MV-4-11 (cell line): ENCODE measurements at regions not wholly inside any gene's neighbourhood (a gene's known extent, or its start where the extent isn't known, plus 50 kb on each side); places are given as distances from the start of the nearest gene placed in this dataset.
A peak's percentile ranks its signal among the peaks of the same experiment; 100 is the strongest.

Experiments used
- DNase-seq: peaks from one replicate; lab custom pipeline; 2025; lab: John Stamatoyannopoulos, UW

DNA sequence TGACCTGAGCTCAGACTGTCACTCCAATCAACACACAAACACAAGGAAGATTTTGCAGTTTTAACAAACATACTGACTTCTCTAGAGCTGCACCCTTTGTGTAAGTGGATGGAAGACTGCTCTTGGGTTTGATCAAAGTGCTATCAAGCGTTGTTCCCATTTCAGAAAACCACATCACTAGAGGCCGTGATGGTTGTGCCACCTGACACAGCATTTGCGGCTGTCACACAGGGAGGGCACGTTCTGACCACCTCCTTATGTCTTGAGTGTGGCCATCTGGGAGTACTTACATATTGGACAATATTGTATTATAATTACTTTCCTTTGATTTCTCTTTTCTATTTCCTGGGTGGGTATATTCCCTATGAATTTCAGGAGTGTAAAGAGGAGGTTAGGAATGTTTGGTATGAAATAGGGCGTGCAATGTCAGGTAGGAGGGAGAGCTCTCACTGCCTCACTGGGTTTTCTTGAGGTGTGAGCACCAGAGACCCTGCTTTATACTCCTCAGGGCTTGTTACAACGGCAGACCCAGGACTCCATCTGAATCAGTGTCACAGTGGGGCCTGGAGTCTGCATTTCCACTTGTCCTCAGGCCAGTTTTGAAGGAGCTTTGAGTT, 74.3 kb downstream of the SYNE3 start:
- DNase-seq = no peak

DNA sequence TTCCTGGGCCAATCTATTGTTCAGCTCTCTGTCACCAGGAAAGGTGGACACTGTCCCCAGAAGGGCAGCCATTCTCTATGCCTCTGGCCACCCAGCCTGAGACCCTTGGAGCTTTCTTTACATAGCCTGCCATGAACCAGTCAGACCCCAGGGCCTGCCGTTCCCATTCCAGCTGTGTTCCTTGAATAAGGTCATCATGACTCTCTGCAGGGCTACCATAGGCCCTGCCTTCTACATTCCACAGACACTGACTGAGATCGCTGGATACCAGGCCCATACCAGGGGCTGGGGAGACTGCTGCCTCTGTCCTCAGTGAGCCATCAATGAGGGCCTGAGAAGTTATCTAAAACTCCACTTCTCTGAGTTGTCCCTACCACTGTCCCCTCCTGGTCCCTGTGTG, 75.5 kb downstream of the SYNE3 start:
- DNase-seq = no peak

DNA sequence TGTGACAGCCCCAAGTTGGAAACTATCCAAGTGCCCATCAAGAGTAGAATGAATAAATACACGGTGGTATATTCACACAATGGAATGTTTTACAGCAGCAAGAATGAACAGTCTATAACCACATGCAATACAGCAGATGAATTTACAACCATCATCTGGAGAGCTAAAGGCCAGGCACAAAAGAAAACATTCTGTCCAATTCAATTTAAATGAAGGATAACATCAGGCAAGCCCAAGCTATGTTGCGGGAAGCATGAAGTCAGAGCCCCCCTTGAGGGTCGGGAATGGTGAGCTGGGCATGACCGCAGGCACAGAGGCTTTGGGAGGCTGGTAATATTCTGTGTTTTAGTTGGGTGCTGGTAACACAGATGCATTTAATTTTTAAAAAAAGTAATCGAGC, 76.0 kb downstream of the SYNE3 start:
- DNase-seq = no peak

DNA sequence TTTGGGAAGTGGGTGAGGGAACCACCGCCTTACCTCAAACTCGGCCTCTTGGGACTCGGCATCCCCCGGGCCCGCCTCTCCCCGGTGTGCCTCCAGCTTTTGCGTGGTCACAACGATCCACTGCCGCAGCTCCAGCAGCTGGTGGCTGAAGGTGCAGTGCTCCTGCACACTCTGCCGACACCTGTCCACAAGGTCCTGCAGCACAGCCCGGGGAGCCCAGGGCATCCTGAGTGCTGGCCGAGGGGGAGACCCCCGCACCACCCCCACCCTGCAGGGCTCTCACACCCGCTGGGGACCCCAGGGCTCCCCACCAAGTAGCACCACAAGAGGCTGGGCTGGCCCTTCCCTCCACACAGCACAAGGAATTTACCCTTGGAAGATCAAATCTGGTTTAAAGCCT, 76.6 kb downstream of the SYNE3 start:
- no peak for DNase-seq

DNA sequence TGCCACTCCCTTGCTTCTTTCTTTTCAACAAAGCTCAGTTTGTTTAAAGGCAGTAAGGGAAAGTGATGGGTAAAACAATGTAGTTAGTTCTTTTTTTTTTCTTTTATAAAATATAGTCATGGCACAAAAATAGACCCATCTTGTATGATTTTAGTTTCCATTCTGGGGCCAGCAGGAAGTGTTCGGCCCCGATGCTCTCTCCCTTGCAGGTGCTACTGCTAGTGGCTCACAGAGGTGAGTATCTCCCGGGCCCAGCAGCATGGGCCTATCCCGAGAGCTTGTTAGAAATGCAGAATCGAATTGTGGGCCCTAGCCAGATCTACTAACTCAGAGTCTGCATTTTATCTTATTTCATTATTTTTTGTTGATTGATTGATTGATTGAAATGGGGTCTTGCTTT, 78.7 kb downstream of the SYNE3 start:
- DNase-seq = no peak

DNA sequence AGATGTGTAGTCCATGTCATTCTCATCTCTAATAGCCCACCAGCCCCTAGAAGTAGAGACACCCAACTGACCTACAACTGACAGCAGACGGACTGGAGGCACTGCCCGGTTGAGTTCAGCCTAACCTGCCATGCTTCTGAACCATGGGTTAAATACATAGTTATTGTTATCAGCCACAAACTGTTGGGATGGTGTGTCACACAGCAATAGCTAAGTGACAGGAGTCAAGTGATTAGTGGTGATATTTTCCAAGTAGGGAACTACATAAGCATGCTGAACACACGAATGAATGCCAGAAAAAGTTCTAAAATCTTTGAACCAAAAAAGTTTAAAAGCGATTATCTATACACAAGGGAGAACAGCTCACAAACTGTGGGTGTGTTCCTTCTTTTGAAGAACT, 80.1 kb downstream of the SYNE3 start:
- DNase-seq = no peak

DNA sequence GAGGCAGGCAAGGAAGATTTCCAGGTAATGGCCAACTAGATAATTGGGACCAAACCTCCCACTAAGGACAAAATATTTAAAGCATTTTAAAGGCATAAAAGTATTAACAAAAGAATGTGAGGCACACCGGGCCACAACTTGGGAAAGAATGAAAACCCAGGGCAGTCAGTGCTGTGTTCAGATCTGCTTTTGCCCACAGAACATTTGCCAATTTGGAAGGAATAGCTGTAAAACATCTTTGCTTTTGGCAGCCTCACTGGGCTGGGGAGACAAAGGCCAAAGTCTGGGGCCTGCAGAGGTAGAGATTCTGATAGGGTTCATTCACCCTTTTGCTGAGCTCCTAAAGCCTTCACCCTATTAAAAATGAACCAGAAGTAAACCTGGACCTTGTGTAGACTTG, 82.3 kb downstream of the SYNE3 start:
- no peak for DNase-seq

DNA sequence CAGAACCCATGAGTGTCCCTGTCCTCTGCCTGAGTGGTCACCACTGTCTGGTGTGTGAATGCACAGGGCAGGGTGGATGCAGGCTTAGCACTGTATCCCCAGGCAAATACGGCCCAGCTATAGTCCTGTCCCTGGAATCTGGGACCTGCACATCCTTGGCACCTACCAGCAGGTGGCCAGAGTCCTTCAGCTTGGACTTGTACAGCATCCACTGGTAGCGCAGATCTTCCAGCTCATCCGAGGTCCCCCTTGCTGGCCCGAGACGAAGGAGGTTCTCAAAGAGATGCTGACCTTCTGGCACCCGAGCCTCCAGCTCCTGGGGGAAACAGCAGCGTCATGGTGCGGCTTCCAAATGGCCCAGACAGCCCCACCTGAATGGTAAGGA, 83.4 kb downstream of the SYNE3 start:
- no peak for DNase-seq

DNA sequence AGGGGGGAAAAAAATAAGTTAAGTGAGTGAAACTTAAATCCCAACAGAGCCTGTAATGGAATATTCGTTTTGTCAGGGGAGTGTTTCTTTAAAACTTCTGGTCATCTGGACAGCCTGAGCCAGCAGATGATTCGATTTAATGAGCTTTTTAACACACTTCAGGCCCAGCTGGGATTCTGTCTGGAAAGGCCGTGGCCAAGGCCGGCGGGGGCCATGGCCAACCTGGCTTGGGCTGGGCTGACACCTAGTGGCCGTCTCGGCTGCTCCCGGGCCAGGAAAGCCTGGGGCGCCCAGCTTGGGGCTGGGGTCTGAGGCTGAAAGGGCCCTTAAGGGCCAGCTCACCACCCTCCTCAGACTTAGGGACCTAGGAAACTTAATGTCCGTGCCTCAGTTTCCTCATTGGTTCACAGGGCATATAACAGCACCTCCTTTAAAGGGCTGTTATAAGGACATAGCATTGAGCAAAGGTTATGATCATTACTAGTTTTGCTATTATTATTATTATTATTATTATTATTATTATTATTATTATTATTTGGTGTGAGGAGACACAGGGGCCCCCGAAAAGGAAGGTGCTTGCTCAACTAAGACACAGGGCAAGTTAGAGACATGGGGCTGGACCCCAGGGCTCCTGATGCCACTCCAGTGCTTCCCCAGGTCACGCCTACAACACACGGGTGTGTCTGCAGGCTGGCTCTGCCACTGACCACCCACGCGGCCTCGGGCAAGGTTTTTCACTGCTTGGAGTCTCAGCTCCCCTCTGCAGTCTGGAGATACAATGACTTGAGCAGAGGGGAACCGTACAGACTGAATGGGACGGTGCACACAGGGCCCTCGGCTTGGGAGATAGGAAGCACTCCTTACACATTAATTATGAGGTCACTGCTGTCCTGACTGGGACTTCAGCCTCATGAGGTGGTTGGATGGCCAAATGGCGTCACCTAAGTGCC, 84.0 kb downstream of the SYNE3 start:
- no peak for DNase-seq

DNA sequence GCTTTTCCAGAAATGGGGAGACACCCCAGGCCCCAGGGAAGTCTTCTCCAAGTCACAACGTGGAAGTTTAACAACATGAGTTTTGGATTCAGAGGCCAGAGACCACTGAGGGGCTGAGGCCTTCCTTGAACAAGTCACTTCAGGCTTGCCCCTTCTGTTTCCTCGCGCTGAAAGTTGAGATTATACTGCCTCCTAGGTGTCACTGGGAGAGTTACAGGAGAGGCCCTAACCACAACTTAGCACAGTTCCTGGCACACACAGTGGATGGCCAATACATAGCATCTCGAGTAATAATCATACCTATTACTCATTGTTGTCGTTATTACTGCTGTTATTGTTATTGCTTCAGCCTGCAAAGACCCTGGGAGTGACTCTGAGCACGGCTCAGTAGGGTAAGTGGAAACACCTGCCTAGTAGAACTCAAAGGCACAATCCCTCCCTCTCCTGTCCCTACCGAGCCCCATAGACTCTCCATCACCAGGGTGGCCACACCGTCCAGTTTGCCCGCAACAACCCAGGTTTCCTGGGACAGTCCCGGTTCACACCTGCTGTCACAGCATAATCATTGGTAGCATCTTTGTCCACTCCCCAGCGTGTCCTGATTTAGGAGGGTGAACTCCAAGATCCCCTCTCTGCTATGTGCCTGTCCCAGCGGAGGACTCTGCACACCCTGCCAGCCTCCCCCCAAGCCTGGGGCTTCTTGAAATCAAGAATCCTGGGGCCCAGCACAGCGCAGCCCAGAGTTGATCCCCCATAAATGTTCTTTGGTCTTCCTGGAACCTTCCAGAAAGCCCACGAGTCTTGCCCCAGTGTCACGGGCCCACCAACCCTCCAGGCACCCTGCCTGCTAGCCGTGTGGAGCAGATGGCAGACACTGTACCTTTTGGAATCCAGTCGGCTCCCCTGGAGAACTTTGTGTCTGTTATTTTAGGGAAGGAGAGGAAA, 85.0 kb downstream of the SYNE3 start:
- no peak for DNase-seq

DNA sequence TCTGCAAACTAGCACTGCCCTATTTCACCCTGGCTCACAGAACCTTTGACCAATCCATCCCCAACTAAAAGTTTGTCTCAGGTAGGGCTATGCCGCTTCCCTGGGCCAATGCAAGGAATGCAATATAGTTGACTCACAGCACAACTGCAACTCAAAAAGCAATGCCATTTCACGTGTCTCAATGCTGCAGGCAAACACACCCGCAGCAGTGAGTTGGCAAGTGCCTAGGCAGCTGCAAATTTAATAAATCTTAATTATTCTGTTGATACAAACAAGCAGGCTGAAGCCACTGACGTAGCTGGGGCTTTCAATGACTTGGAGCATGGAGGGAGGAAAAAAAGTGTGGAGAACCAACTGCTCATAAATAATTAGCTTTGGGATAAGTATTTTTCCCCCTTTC, 87.9 kb downstream of the SYNE3 start:
- DNase-seq = no peak

DNA sequence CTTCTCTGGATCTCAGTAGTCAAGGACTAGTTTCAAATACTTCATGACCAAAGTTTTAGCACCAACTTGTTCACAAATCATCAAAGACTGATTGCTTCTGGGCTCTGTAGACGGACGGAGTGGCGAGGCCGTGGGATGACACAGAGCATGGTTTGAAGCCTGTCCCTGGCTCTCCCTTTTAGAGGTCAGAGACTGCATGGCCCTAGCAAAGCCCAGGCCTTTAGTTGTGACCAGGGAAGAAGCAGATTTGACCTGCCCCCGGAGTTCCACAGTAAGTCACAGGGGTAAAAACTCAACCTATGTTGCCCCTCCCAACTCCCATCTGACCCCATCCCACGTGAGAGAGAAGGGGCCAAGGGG, 90.4 kb downstream of the SYNE3 start:
- DNase-seq = no peak

DNA sequence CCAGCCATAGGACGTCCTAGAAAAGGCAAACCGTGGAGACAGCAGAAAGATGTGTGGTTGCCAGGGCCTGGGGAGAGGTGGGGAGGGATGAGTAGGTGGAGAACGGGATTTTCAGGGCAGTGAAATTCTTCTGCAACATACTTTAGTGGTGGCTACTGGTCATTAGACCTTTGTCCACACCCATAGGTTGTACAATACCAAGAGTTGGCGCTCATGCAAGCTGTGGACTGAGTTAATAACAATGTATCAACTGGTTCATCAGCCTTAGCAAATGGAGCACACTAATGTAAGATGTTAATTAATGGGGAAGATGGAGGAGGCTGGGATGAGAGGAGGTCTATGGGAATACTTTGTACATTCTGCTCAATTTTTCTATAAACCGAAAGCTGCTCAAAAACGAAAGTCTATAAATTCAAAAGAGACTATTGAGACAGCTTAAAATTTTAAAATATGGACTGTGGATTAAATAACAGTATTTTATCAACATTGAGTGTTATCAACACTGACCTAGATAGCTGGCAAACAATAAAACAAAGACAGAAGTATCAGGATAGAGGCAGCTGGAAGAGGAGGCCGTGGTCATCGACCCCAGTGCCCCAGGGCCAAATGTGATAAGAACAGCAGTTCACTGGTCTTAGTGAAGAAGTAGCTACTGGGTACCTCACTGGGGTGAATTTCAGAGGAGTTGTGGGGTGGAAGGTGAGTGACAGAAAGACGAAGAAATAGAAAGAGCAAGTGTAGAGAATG, 90.9 kb downstream of the SYNE3 start:
- no peak for DNase-seq

DNA sequence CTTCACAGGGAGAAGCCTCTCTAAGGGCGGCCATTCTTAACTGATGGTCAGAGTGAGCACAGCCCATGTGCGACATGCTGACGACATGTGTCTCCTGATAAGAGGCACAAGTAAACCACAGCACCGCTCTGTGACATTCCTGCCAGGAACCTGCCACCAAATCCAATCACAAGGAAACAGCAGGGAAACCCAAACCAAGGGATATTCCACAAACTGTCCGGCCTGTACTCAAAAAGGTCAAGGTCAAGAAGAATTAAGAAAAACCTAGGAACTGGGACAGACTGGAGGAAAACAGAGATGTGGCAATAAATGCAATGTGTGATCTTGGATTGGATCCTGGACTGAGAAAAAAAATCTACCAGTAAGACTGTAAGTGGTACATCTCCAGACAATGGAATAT, 91.9 kb downstream of the SYNE3 start:
- no peak for DNase-seq

DNA sequence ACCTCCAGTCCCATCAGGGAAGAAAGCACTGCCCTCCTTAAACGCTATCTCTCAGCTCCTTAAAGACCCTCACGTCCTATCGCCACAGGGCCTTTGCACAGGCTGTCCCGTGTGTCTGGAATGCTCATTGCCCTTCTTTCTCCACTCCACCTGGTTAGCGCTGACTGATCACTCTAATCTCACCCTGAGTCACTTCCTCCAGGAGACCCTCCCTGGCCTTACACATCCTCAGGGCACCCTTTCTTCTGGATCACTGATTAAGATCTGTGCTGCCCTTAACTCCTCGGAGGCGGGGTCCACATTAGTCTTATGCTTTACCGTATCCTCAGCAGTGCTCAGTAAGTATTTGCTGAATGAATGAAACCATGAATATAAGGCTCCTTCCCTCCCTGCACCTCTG, 94.7 kb downstream of the SYNE3 start:
- DNase-seq = no peak

DNA sequence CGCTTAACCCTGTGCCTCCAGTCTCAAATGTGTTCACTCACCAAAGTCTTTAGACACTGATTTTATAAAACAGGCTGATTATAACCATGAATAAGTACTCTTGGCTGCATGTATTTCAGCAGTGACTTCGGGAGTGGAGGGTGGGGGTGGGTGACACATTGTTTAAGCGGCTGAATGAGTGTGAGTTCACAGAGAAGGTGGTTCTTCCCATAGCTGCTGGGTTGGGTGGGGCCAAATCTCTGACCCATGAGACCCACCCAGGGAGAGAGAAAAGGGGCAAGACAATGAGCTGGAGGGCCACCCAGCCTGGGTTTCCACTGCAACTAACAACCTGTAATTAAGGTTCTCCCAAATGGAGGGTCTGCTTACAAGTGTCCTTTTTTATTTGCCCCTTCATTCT, 96.4 kb downstream of the SYNE3 start:
- DNase-seq = no peak

DNA sequence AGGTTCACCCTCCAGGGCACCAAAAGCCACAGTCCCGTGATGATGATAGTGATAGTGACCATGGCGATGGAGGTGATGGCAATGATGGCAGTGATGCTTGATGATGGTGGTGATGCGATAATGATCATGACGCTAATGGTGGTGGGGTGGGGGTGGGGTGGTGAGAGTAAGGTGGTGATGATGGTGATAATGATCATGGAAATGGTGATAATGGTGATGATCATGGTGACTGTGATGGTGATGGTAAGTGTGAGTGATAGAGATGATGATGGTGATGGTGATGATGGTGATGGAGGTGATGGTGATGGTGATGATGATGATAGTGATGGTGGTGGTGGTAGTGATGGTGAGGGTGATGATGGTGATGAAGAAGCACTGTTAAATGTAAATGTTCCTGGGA, 96.9 kb downstream of the SYNE3 start:
- no peak for DNase-seq

DNA sequence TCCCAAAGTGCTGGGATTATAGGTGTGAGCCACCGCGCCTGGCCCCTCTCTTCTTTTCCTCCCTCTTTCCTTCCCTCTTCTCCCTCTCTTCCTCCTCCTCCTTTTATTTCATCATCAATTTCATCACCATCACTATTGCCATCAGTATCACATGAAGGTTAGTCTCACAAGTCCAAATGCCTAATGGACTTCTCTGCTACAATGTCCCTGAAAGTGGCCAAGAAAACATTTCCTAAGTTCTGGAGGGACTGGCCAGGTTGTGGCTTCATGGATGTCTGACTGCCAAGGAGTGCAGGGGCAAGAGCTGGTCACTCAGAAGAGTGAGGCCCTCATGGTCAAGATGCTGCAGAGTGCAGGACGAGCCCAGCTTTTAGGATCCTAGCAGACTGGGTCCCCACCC, 97.6 kb downstream of the SYNE3 start:
- DNase-seq = no peak

DNA sequence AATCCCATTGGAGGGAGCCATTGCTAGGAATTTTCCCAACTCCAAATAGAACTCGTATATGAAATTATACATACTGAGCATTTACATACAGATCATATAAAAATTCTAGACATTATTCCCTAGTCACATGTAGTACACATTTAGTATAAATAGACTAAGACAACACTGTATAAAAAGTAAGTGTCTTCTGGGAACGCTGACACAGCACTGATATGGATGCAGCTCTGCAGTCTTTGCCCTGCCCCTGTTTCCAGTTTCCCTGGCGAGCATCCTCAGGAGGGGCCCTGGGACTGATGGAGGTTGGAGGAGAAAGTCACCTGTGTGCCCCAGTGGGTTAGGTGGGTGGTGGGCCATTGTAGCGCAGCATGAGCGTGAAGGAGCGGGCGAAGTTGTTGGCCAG, 97.8 kb upstream of the CLMN start:
- no peak for DNase-seq

DNA sequence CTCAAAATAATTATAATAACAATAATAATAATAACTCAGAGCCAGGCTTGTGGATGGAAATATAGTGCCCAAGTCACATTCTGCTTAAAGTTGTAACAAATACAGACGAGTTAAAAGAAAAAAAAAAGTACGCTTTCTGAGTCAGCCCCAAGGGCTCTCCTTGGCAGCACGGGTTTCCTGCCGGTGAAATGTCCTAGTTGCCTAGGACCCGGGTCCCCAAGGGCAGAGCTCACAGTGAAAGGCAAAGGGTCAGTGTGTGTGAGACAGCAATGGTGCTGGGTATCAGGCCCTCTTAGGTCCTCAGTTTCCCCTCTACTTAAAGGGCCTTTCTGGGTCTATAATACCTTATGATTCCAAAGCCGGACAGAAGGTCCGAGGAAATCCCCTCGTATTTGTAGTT, 96.3 kb upstream of the CLMN start:
- DNase-seq = no peak

DNA sequence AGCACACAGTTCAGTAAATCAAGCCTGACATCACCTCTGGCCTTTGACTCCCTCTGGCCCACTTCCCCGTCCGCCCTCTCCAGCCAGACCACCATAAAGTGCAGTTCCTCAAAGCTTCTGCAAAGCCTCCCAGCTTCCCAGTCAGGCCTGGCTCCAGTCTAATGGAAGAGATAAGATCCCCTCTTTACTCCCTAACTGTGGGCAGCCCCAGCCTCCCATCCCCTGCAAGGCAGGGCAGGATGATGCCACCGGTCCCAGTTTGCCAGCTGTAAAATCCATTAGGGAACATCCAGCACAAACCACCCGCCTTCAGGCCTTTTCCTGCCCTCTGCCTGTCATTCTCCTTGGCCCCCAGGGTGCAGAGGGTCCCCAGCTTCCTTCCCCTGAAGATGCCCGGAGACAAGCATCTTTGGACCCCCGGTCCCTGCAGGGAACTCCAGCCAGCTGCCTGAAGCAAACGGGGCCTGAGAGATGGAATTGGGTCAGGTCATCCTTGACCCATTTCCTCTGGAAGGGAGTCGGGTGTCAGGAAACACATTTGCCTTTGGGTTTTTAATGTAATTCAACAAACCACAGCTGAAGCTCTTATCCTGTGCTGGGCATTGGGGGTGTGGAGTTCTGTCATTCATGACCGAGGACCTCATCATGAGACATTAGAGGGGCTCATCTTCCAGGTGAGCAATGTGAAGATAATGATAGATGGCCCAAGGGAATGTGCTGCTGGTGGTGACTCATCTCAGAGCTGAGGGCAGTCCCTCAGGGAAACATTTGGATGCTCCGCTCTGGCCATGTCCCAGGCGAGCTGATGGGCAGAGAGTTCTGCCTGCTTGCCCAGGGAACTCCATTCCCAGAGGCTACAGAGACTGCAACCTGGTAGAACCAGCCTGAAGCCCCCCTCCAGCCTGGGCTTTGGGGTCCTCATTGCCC, 93.8 kb upstream of the CLMN start:
- peak; percentile 23 for DNase-seq
